HG03060 (cell line): ENCODE measurements at regions not wholly inside any gene's neighbourhood (a gene's known extent, or its start where the extent isn't known, plus 50 kb on each side); places are given as distances from the start of the nearest gene placed in this dataset.

Experiments
- ATAC-seq: cut with Tn5 transposase; IDR thresholded peaks from one replicate; pipeline ENCODE4 v1.9.1; 2021; ENCODE audit warnings: low read depth, moderate number of reproducible peaks; ENCODE audit not compliant: unreplicated experiment

DNA sequence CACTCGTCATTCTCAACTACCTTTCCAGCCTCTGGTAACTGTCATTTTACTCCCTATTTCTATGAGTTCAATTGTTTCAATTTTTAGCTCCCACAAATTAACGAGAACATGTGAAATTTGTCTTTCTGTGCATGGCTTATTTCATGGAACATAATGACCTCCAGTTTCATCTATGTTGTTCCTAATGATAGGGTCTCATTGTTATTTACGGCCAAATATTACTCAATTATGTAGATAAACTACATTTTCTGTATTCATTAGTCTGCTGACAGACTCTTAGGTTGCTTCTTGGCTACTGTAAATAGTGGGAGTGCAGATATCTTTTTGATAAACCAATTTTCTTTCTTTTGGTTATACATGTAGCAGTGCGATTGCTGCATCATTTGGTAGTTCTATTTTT lies 374.9 kb upstream of the ROBO1 start:
- ATAC-seq = no peak

DNA sequence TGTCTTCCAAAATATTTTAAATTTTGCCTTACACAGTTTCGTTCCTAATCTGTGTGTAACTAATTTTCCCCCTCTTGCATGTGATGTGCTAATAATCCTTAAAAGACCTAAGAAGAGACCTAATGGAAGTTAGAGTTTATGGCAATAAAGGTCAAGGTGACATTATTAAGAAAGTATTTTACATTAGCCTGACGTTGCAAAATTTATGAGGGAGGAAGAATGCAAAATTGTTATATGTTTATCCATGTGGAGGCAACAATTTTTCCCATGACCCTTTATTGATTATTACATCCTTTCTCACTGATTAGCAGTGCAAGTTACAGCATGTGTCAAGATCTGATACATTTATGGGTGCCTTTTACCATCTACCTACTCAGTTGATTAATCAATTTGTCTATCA lies 373.8 kb upstream of the ROBO1 start:
- ATAC-seq = no peak

DNA sequence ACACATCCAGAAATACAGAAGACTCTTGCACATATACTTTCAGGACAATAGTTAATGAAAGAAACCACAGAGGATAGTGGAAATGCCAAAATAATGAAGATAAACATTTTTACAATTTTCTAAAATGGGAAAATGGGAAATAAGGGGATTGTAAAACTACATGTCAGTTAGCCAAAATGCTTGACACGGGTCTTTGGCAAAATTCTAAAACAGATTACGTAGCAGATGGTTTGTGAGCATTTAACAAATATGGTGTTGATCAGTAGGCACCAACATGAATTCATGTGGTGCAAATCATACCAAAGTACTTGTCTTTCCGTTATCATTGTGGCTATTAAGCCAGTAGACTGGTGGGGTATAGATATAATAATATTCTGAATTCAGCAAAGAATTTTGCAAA lies 348.5 kb upstream of the ROBO1 start:
- ATAC-seq = no peak

- ATAC-seq = no peak
Measured at GRCh38 chr3:80114694-80115093, 346.9 kb upstream of the ROBO1 start.

DNA sequence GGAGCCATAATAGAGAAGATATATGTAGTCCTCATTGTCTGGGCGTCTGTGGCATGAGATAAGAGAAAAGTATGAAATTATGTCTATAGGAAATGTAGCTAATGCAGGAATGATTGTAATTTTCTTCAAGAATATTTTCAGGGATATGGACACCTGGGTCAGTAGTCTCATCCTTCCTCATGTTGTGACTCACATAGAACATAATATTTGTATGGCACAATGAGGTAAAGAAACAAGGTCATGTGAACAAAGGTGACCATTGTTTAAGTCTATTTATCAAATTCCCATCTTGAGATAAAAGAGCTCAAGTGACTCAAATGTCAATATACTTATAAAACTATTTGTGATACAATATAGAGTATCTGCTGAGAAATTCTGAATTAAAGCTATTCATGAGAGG lies 345.5 kb upstream of the ROBO1 start:
- ATAC-seq = no peak

DNA sequence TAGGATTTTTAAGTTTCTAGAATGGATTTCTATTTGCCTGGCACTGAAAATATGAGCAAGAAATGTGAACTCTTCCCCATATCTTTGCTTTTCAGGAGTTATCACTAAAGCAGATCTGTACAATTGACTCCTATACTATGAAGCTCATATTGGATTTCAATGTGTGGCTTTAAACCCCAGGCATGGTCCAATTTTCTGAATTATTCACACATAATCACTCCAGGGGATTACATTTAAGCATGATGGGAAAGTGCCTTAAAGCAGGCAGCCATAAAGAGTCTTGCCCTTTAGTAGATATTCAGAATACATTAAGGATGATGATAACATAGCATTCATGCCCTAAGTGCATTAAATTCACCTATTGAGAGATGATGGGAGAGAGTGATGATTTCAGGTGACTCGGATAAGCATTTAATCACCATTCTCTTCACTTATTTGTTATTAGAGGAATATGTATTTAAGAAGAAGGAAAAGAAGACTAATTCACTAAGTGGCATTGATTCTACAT lies 331.8 kb upstream of the ROBO1 start:
- no peak for ATAC-seq

DNA sequence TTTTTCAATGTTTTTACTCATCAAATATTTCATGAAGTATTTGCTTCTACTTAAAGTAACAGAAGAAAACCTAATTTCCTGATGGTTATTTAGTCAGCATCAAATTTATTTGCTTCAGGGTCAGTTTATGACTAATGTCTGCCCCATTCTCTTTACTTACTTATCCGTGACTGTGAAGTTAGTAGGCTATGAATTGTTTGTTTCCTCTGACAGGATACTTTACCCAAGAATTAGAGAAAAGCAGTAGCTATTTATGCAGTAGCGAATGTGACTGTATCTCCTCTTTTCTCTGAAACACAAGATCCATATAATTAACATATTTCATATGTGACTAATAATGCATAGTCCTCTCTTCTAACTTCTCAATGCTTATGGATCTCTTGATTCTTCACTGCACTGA lies 329.9 kb upstream of the ROBO1 start:
- no peak for ATAC-seq

DNA sequence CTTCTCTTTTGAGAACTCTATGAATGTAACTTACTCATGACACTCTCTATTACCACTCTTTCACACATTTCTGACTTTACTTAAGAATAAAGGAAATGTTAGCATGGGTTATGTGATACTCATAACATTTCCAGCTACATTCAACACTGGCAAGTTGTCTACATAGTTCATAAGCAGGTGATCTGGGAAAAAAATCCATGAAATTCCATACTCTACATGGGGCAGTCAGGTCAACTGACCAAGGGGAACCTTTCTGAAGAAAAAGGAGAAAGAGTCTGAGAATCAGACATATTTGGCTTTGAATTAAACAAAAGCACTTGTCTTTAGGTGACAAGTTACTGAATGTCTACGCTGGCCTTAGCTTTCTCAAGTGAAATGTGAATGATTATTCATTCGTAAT lies 329.1 kb upstream of the ROBO1 start:
- no peak for ATAC-seq

- ATAC-seq = no peak
Measured at GRCh38 chr3:80094589-80094988, 326.8 kb upstream of the ROBO1 start.

DNA sequence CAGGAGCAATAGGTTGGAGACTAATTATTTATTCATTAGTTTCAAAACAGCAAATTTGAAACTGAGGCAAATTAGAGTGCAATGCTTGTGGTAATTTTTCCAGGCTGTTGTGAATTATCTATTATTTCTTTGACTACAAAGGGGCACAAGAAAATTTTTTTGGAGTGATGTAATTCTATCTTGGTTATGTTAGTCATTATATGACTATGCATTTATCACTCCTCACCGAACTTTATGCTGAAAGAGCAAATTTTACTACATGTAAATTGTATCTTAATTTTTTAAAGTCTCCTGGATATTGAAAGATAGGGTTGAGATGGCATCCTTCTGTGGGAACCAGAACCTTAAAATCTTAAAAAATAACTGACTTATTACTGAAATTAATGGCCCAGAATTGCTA lies 320.0 kb upstream of the ROBO1 start:
- no peak for ATAC-seq

DNA sequence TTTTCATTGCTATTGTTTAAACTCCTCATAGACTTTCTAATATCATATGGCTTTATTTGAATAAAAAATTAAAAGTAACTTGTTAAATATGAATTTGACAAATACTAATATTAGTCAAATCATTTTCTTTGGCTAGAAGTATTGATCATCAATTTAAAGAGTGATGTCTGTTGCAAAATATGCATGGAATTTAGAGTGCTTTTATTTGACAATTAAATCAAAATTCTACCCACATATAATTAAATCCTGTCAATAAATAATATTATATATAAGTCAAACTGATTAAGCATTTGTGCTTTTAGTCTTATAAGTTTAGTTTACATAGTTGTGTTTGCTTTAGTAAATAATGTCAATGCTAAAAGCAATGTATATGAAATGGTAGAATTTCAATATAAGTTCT lies 318.6 kb upstream of the ROBO1 start:
- ATAC-seq = no peak

DNA sequence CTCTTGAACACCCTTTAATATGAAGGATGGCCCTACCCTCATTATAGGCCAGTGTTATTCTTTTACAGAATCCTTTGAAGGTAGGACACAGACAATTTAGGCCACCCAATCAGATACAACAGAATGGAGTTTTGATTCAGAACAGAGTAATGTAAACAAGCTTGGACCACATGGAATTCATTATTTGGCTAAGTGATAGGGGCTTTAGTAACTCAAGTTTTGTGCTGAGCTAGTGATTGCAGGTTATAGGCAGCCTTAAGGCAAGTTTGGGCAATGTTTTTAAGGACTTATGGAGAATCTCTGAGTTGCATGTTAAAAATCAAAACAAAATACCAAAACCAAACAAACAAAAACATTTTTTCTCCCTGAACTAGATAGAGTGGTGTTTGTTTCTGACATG lies 312.1 kb upstream of the ROBO1 start:
- ATAC-seq = no peak

DNA sequence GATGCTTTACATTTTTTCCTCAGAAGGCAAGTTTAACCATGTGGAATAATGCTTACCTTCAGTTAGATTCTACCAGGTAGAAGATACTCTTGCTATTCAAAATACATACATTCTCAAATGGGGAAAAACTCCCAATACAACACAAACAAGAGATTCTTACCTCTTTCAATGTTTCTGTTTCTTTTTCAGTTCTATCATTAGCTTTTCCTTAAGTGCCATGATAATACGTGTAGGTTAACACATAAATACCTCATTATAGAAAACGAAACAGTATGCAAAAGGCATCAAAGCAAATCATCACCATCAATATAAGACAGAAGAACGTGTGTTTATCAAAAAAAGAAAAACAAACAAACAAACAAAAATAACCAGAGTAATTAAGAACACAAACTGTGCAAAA lies 300.7 kb upstream of the ROBO1 start:
- ATAC-seq = no peak

DNA sequence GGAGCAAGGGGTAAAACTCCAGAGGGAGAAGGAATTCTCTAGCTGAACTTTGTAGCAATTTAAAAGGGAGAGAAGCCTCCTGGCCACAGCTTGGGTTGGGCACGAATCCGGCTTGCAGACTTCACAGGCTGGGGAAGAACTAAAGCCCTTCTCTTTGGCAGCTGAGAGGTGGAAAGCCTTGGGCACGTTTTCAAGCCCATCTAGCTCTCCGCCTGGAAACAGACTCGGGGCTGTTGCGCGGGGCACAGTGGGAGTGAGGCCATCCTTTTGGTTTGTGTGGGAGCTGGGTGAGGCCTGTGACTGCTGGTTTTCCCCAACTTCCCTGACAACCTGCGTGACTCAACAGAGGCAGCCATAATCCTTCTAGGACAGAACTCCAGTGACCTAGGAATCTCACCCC lies 295.7 kb upstream of the ROBO1 start:
- ATAC-seq = no peak

DNA sequence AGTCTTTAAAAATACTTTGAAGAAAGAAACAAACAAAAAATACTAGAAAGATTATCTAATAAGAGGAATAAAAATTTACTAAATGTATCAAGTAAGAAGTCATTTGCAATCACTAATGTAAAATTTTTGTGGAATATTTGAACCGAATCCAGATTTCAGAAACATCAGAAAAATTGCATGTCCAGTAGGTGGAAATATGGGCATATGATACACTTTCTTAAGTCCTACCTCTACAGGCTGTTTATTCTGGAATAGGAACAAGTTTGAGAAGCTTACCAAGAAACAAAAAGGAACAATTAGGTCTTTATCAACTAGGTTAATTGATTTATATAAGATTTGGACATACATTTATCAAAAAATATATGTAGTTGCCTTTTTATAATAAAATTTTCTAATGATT lies 292.9 kb upstream of the ROBO1 start:
- ATAC-seq = no peak

DNA sequence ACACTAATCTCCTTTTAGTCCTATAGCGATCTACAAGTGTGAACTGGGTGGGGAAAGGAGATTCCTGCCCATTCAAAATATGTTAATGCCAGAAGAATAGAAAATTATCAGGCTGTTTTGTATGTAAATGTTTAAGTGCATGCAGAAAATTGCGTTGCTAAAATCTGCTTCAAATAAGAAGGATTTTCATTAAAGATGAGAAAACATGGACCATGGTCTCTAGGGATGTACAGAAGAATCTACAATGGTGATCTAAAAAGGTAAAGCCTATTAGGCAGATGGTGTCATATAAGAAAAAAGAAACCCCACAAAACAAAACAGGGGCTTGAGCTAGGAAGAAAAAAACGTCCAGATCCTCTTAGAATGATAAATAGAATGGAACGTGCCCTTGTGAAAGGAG lies 287.5 kb upstream of the ROBO1 start:
- no peak for ATAC-seq

- no peak for ATAC-seq
Measured at GRCh38 chr3:80052271-80052670, 284.5 kb upstream of the ROBO1 start.

DNA sequence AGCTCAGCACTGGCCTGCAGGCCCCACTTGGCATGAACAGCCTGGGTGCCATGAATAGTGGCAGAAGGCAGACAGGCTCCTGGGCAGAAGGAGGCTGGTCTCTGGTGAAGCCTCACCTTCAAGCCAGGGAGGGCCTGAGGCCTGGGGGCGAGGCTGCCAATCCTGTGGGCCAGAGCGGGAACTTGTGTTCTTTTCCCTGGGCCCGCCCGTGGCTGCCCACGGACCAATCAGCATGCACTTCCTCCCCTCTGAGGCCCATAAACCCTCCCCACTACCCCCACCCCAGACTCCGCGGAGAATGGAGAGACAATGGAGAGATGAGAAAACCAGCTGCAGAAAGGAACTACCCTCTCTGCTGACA lies 283.8 kb upstream of the ROBO1 start:
- no peak for ATAC-seq

GRCh38 chr3:80050826-80051601 lies 283.2 kb upstream of the ROBO1 start:
- ATAC-seq = no peak

DNA sequence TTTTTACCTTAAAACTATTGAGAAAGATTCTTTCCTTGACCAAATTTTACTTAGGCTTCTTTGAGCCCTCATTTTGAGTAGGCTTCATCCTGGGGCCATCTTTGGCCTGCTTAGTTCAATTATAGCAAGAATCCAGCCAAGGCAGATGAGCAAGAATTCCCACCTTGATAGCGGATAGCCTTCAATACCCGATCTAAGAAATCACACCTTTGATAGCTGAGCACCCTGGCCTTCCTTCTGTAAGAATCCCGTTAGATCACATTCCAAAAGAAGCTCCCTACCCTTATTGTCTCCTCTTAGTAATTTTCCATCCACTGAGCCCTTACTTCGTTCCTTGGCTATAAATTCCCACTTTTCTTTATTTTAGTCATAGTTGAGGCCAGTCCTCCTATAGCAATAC lies 275.4 kb upstream of the ROBO1 start:
- ATAC-seq = no peak

GRCh38 chr3:80040067-80040466 lies 272.3 kb upstream of the ROBO1 start:
- ATAC-seq = no peak

GRCh38 chr3:80036176-80036575 lies 268.4 kb upstream of the ROBO1 start:
- no peak for ATAC-seq

DNA sequence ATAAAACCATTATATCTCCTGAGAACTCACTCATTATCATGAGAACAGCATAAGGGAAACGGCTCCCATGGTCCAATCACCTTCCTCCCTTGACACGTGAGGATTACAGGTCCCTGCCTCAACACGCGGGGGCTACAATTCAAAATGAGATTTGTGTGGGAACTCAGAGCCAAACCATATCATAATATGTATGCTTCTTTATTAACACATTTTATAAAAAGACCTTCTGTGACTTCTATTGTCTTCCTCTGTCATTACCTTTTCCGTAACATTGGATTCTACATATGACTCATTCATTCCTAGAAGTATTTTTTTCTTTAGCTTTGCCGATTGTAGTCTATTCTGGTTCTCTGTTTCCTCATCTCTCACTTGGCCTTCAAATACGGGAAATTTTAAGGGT lies 267.2 kb upstream of the ROBO1 start:
- ATAC-seq = no peak
